ENCODE measurements at regions not wholly inside any gene's neighbourhood (a gene's known extent, or its start where the extent isn't known, plus 50 kb on each side); places are given as distances from the start of the nearest gene placed in this dataset.
"Not testable (repeated sequence)": the region's sequence is repeated elsewhere in the genome, so short reads cannot be mapped to it uniquely, and the experiment has no call there.

DNA sequence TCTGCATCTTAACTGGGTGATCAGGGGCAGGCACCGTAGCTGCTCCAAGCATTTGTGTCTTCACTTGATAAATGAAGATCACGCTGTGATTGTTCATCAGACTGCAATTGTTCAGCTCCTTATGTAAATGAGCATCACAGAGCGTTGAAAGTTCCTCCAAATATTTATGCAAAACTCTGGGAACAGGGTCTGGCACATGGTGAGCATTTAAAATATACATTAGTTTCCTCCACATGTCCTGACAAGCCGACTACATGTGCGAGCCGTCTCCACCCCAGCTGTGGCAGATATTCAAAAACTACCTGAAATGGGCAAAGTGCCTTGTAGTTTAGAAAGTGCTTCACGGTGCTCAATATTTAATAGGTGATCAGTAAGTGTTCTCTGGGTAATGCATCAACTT is 175.1 kb upstream of the ID2 start:
- no peaks in the 10 kb centered on the region for H3K4me1 ChIP-seq
- no peak overlapping the region for H3K27ac ChIP-seq
- H3K27me3 ChIP-seq = no peaks in the 10 kb centered on the region
- no peak for TF ChIP-seq POLR2A (IDR thresholded peaks at IDR 0.05)
- TF ChIP-seq, protein P1, sequence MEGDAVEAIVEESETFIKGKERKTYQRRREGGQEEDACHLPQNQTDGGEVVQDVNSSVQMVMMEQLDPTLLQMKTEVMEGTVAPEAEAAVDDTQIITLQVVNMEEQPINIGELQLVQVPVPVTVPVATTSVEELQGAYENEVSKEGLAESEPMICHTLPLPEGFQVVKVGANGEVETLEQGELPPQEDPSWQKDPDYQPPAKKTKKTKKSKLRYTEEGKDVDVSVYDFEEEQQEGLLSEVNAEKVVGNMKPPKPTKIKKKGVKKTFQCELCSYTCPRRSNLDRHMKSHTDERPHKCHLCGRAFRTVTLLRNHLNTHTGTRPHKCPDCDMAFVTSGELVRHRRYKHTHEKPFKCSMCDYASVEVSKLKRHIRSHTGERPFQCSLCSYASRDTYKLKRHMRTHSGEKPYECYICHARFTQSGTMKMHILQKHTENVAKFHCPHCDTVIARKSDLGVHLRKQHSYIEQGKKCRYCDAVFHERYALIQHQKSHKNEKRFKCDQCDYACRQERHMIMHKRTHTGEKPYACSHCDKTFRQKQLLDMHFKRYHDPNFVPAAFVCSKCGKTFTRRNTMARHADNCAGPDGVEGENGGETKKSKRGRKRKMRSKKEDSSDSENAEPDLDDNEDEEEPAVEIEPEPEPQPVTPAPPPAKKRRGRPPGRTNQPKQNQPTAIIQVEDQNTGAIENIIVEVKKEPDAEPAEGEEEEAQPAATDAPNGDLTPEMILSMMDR (IDR thresholded peaks at IDR 0.05) = no peak
- DNase-seq = no peak
- no peaks in the 10 kb centered on the region for H3K9me3 ChIP-seq
- no peaks in the 10 kb centered on the region for H3K36me3 ChIP-seq
- H3K4me3 ChIP-seq = no peak overlapping the region
- intact Hi-C loops (cut with DNase I; ENCODE audit: low total_unique reads) = no loop called here

DNA sequence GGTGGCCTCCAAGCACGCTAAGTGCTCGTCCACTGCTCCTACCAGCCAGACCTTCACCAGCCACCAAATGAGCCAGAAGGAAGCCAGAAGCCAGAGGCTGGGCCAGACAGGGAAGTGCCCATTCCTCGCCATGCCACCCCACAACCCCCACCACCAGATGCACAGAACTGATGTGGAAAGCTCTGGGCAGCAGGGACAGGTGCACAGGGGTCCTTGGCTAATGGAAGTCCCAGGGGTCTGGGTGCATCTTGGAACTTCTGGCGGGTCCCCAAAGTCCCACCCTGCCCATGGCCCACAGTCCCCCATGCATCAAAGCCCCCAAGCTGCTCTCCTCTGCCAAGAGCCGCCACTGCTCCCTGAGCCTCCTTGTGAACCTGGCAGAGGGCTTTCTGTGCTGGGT is 173.1 kb upstream of the ID2 start:
- H3K4me3 ChIP-seq = no peak overlapping the region
- no peaks in the 10 kb centered on the region for H3K36me3 ChIP-seq
- no peaks in the 10 kb centered on the region for H3K4me1 ChIP-seq
- no peaks in the 10 kb centered on the region for H3K27me3 ChIP-seq
- H3K27ac ChIP-seq = no peak overlapping the region
- H3K9me3 ChIP-seq = no peaks in the 10 kb centered on the region
- no peak for DNase-seq
- intact Hi-C loops (cut with DNase I; ENCODE audit: low total_unique reads) = no loop called here
- TF ChIP-seq, protein P1 (IDR thresholded peaks at IDR 0.05) = no peak
- no peak for TF ChIP-seq POLR2A (IDR thresholded peaks at IDR 0.05)

DNA sequence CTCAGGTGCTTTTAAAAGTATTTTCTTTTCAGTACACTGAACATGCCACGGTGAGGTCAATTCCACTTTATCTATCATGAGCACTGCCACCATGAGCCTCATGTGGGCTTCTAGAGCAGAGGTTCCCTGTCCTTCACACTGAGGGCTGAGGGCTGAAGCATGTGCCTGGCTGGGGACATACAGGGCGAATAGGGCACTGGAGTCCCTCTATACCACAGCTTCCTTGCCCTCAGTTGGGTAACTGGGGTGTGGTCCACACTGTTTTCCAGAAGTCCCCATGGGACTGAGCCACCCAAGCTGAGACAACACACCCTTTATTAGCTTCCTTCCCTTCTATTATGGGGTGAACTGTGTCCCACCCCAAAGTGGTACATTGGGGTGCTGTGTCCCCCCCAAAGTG is 172.2 kb upstream of the ID2 start:
- DNase-seq = no peak
- no peak overlapping the region for H3K4me3 ChIP-seq
- TF ChIP-seq, protein P1 (IDR thresholded peaks at IDR 0.05) = no peak
- TF ChIP-seq POLR2A (IDR thresholded peaks at IDR 0.05) = no peak
- no peaks in the 10 kb centered on the region for H3K9me3 ChIP-seq
- H3K27me3 ChIP-seq = no peaks in the 10 kb centered on the region
- intact Hi-C loops (cut with DNase I; ENCODE audit: low total_unique reads) = no loop called here
- H3K4me1 ChIP-seq = no peaks in the 10 kb centered on the region
- no peaks in the 10 kb centered on the region for H3K36me3 ChIP-seq
- no peak overlapping the region for H3K27ac ChIP-seq

DNA sequence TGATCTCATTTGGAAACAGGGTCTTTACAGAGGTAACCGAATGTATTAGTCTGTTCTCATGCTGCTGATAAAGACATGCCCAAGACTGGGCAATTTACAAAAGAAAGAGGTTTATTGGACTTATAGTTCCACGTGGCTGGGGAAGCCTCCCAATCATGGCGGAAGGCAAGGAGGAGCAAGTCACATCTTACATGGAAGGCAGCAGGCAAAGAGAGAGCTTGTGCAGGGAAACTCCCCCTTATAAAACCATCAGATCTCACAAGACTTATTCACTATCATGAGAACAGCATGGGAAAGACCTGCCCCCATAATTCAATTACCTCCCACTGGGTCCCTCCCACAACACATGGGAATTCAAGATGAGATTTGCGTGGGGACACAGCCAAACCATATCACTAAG is 171.8 kb upstream of the ID2 start:
- H3K4me1 ChIP-seq; H3K4me3 ChIP-seq; intact Hi-C loops (cut with DNase I; ENCODE audit: low total_unique reads); DNase-seq; H3K27ac ChIP-seq; H3K36me3 ChIP-seq; H3K27me3 ChIP-seq; H3K9me3 ChIP-seq: not testable (repeated sequence)

DNA sequence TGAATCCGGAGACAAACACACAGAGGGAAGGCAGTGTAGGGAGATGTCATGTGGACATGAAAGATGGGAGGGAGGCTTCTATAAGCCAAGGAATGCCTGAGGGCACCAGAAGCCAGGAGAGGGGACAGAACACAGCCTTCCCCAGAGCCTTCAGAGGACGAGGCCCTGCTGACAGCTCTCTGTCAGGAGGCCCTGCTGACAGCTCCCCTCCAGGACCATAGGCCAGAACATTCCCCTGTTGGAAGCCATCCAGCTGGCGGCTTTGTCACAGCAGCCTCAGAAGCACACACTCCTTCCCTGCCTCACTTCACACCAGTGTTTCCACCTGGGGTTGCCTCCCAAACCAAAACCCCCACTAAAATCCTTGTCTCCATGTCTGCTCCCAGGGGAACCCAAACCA is 171.3 kb upstream of the ID2 start:
- intact Hi-C loops (cut with DNase I; ENCODE audit: low total_unique reads) = no loop called here
- no peak for TF ChIP-seq POLR2A (IDR thresholded peaks at IDR 0.05)
- TF ChIP-seq, protein P1 (IDR thresholded peaks at IDR 0.05) = no peak
- Histone ChIP-seq H3K9me3 (no peaks in the 10 kb centered on the region), H3K27me3 (no peaks in the 10 kb centered on the region), H3K36me3 (no peaks in the 10 kb centered on the region), H3K4me1 (no peaks in the 10 kb centered on the region), H3K27ac (no peak overlapping the region), H3K4me3 (no peak overlapping the region)
- no peak for DNase-seq

DNA sequence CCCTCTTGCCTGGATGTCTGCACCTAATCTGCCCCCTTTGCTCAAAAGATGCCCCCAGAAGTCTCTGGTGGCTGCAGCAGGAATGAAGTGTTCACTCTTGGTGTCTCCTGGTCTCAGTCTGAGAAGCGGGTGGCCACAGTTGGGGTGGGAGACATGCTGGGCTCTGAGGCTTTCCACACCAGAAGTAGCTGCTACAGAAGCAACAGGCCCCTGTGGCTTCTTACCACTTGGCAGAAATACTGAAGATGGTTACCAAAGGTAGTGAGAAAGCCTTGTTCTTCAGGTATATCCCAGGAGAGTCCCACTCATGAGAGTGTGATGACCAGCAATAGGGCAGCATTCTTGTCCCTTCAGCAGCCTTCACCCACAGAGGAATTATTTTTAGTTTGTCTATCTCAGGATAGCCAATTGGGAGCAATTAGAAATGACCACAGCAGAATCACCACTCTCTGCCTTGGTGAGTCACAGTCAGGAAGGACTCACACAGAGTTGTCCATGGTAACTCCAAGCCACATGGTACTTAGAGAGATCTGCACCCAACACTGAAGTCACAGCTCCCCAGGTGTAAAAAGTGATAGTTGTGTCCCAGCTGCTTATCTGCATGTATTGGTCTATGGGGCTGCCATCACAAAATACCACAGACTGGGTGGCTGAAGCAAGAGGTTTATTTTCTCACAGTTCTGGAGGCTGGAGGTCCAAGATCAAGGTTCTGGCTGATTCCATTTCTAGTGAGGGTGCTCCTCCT is 169.8 kb upstream of the ID2 start:
- Histone ChIP-seq H3K4me3 (no peak overlapping the region), H3K27me3 (no peaks in the 10 kb centered on the region), H3K36me3 (no peaks in the 10 kb centered on the region), H3K27ac (no peak overlapping the region), H3K4me1 (no peaks in the 10 kb centered on the region), H3K9me3 (no peaks in the 10 kb centered on the region)
- TF ChIP-seq, protein P1 (IDR thresholded peaks at IDR 0.05) = no peak
- no peak for TF ChIP-seq POLR2A (IDR thresholded peaks at IDR 0.05)
- intact Hi-C loops (cut with DNase I; ENCODE audit: low total_unique reads) = no loop called here
- DNase-seq = no peak
